GM18951 (cell line): ENCODE measurements at regions not wholly inside any gene's neighbourhood (a gene's known extent, or its start where the extent isn't known, plus 50 kb on each side); places are given as distances from the start of the nearest gene placed in this dataset.
"Not testable (repeated sequence)": the region's sequence is repeated elsewhere in the genome, so short reads cannot be mapped to it uniquely, and the experiment has no call there.

ENCODE experiments used
- POLR2A ChIP-seq: IDR thresholded peaks from 4 replicates; pipeline ENCODE4 v1.6.1; 2011; ENCODE audit warnings: mild to moderate bottlenecking; ENCODE audit not compliant: insufficient read length, insufficient read depth; ENCODE audit errors: extremely low read depth
- in situ Hi-C: fragments of 300-500 bp; cut with MboI; formaldehyde crosslinking; loops from one replicate; pipeline ENCODE4 v1.12.0; 2022; ENCODE audit warnings: low sequenced_read_pairs, mixed read lengths, inconsistent platforms; ENCODE audit not compliant: unreplicated experiment

- in situ Hi-C loops: no loop called here
- TF ChIP-seq POLR2A: no peak
These were observed 122.0 kb upstream of the TMEM170B start for GRCh38 chr6:11415557-11415956.

- in situ Hi-C loops: no loop called here
- TF ChIP-seq POLR2A: no peak
These were observed 123.2 kb upstream of the TMEM170B start for GRCh38 chr6:11414176-11414963.

- TF ChIP-seq POLR2A: no peak
- in situ Hi-C loops: no loop called here
These were observed 123.8 kb upstream of the TMEM170B start for GRCh38 chr6:11413728-11414127.

GRCh38 chr6:11413117-11413687, 124.3 kb upstream of the TMEM170B start:
- in situ Hi-C loops: no loop called here
- no peak for TF ChIP-seq POLR2A

- in situ Hi-C loops: no loop called here
- no peak for TF ChIP-seq POLR2A
These were observed 124.9 kb upstream of the TMEM170B start for GRCh38 chr6:11412616-11413015.

- in situ Hi-C loops: no loop called here
- no peak for TF ChIP-seq POLR2A
These were observed 125.5 kb upstream of the TMEM170B start for GRCh38 chr6:11412011-11412424.

GRCh38 chr6:11411593-11411992, 126.0 kb upstream of the TMEM170B start:
- TF ChIP-seq POLR2A: no peak
- in situ Hi-C loops: no loop called here

- in situ Hi-C loops: no loop called here
- no peak for TF ChIP-seq POLR2A
These were observed 126.8 kb upstream of the TMEM170B start for GRCh38 chr6:11410539-11411307.

- no peak for TF ChIP-seq POLR2A
- in situ Hi-C loops: no loop called here
These were observed 128.2 kb upstream of the TMEM170B start for GRCh38 chr6:11409371-11409770.

- in situ Hi-C loops: no loop called here
These were observed 130.1 kb upstream of the TMEM170B start for GRCh38 chr6:11407414-11407813.

GRCh38 chr6:11404838-11405237, 132.7 kb upstream of the TMEM170B start:
- TF ChIP-seq POLR2A: no peak
- in situ Hi-C loops: no loop called here

More at GRCh38 chr6:11407414-11407813, 130.1 kb upstream of the TMEM170B start:
- TF ChIP-seq POLR2A: no peak

- TF ChIP-seq POLR2A: no peak
- in situ Hi-C loops: no loop called here
These were observed 133.5 kb upstream of the TMEM170B start for GRCh38 chr6:11404081-11404480.

GRCh38 chr6:11403035-11403601, 134.4 kb upstream of the TMEM170B start:
- in situ Hi-C loops: no loop called here
- no peak for TF ChIP-seq POLR2A

GRCh38 chr6:11402581-11402980, 135.0 kb upstream of the TMEM170B start:
- in situ Hi-C loops: not testable (repeated sequence)

GRCh38 chr6:11401954-11402353, 135.6 kb upstream of the TMEM170B start:
- in situ Hi-C loops: not testable (repeated sequence)
